Astrocyte of the spinal cord (primary cell): ENCODE measurements at regions not wholly inside any gene's neighbourhood (a gene's known extent, or its start where the extent isn't known, plus 50 kb on each side); places are given as distances from the start of the nearest gene placed in this dataset.

Source experiments
- DNase-seq: peaks from one replicate; pipeline ENCODE4 v3.0.0; 2011; ENCODE audit warnings: low read depth, low spot score
- H3K4me3 ChIP-seq: 2 replicates; pipeline ENCODE4 v1.5.1; 2011; ENCODE audit warnings: low read depth, mild to moderate bottlenecking, low read length, moderate library complexity
- in situ Hi-C: cut with HindIII; loops from 2 replicates; pipeline ENCODE4 v1.10.0; 2017; ENCODE audit warnings: low sequenced_read_pairs
- TF ChIP-seq, protein P1 (sequence below): IDR thresholded peaks from 2 replicates; pipeline ENCODE4 v1.5.1; 2012; ENCODE audit warnings: low read depth, mild to moderate bottlenecking, low read length, inconsistent platforms

DNA sequence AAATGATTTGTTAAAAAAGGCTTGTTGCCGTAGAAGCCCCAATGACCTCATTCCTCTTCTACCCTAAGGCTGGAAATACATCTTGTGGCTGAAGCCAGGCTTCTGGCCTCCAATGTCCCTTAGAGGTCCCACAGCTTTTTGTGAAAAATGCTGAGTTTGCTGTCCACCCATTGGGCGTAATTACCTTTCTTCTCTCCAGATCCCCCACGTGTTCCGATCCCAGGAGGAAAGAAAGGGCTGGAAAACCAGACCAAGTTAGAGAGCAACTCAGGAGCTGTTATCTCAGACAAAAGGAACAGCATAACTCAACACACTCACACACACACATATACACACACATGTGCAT lies 154.2 kb downstream of the MIAT start:
- in situ Hi-C loops = no loop called here

DNA sequence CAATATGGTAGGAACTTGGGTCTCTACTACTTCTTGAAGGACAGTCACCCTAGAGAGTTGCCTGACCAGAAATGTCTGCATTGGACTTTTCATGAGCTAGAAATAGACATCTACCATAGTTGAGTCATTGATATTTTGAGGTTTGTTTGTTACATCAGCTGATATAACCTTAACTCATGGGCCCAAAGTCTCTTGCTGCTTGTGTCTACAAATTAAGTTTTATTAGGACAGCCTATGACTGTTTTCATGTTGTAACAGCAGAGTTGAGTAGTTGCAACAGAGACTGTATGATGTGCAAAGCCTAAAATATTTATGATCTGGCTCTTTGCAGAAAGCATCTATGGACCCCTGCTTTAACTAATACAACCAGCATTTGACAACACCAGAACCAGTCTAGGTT lies 155.3 kb downstream of the MIAT start:
- in situ Hi-C loops = no loop called here
- no peak overlapping the region for H3K4me3 ChIP-seq
- DNase-seq = no peak
- TF ChIP-seq, protein P1, sequence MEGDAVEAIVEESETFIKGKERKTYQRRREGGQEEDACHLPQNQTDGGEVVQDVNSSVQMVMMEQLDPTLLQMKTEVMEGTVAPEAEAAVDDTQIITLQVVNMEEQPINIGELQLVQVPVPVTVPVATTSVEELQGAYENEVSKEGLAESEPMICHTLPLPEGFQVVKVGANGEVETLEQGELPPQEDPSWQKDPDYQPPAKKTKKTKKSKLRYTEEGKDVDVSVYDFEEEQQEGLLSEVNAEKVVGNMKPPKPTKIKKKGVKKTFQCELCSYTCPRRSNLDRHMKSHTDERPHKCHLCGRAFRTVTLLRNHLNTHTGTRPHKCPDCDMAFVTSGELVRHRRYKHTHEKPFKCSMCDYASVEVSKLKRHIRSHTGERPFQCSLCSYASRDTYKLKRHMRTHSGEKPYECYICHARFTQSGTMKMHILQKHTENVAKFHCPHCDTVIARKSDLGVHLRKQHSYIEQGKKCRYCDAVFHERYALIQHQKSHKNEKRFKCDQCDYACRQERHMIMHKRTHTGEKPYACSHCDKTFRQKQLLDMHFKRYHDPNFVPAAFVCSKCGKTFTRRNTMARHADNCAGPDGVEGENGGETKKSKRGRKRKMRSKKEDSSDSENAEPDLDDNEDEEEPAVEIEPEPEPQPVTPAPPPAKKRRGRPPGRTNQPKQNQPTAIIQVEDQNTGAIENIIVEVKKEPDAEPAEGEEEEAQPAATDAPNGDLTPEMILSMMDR = no peak

More for the DNA sequence above, 154.2 kb downstream of the MIAT start:
- no peak overlapping the region for H3K4me3 ChIP-seq
- no peak for DNase-seq
- TF ChIP-seq, protein P1 = no peak

DNA sequence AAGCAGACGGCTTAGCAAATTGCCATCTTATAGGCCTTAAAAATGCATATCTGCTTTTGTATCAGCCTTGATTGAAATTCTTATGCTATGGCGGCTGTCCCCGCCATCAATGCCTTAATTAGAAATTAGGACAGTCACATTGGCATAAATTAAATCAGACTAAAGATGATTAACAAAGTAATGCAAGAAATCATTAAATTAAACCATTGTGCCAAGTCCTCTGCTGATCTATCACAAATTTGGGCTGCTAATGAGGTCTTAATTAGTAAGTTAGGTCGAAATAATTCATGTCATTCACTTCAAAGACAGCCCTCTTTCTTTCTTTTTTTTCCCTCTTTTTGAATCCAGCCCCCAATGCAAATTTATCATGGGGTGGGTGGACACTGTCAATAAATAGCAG lies 159.3 kb downstream of the MIAT start:
- TF ChIP-seq, protein P1 = no peak
- in situ Hi-C loops = no loop called here
- no peak overlapping the region for H3K4me3 ChIP-seq
- no peak for DNase-seq

DNA sequence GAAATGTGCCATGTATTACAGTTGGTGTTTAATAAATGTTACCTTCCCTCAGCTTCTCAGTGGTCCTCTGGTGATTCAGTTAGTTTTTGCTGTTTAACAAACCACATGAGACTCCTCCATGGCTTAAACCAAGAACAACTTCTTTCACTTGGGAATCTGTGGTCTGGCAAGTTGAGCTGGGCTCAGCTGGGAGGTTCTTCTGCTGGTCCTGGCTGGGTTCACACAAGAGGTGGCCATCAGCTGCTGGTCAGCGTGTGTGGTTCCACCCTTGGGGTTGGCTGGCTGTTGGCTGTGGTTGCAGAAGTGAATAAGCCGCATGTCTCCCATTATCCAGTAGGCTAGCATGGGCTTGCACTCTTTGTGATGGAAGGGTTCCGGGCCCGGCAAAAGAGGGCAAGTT lies 160.5 kb downstream of the MIAT start:
- no peak overlapping the region for H3K4me3 ChIP-seq
- DNase-seq = no peak
- in situ Hi-C loops = no loop called here
- TF ChIP-seq, protein P1 = no peak

DNA sequence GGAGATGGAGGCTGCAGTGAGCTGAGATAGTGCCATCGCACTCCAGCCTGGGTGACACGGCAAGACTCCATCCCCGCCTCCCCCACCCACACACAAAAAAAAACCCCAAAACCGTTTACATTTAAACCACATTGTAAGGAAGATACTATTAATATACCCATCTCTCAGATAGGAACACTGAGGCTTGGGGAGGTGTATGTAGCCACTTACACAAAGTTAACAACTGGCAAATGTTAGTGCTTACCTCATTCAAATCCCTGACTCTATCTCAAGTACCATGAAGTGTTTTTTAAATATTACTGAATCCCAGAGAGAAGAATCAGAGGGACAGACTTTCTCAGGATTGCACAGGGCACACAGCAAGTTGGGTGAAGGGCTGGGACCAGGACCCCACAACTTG lies 164.5 kb downstream of the MIAT start:
- in situ Hi-C loops = no loop called here
- TF ChIP-seq, protein P1 = no peak
- no peak for DNase-seq
- no peak overlapping the region for H3K4me3 ChIP-seq

DNA sequence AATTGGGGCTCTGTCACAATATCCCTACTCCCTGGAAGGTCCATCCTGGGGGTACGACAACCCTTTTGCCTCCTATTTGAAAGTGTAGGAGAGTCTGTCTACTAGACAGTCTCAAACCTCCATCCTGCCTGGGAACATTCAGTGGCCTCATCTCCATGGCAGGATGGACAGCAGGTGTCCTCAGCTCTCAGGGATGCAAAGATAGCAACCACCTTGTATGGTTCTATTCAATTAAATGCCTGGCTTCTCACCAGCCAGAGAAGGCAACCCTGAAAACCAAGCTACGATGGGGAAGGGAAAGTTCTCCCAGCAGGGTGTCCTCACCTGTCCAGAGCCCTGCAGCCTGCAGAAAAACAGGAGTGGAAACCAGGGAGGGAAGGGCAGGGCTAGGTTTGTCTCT lies 164.9 kb downstream of the MIAT start:
- DNase-seq = no peak
- in situ Hi-C loops = no loop called here
- TF ChIP-seq, protein P1 = no peak
- H3K4me3 ChIP-seq = no peak overlapping the region

DNA sequence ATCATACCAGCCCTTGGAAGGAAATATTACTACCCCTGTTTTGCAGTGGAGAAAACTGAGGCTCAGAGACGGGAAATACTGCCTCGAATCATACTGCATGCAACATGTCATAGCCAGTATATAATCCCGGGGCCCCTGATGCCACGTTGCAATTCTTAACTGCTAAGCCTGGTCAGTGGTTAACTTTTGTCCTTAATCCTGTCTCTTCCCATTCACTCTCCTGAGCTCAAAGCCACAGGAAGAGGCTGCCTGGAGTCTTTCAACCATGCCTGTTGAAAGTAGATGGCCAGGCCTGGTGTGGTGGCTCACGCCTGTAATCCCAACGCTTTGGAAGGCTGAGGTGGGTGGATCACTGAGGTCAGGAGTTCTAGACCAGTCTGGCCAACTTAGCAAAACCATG lies 166.6 kb downstream of the MIAT start:
- TF ChIP-seq, protein P1 = no peak
- no peak for DNase-seq
- in situ Hi-C loops = no loop called here
- no peak overlapping the region for H3K4me3 ChIP-seq
